Adrenal gland (tissue), 5 donors: ENCODE measurements at regions not wholly inside any gene's neighbourhood (a gene's known extent, or its start where the extent isn't known, plus 50 kb on each side); places are given as distances from the start of the nearest gene placed in this dataset.

Experiments
- POLR2A ChIP-seq, 2 donors: fragments of 450-650 bp; IDR thresholded peaks; one replicate each; pipeline ENCODE4 v1.6.1; 2017; ENCODE audit warnings: antibody characterized with exemption in 2 of 2, mild to moderate bottlenecking in 2 of 2, moderate library complexity in 1 of 2
- TF ChIP-seq, protein P1 (sequence below), 6 experiments: fragments of 450-650 bp in 4 of 6; fragments of 200-600 bp in 2 of 6; sonication (generic) in 1 of 6; IDR thresholded peaks; 1 replicate in 5 of 6; 2 replicates in 1 of 6; pipeline versions ENCODE4 v1.5.1 to v1.8.0; 2016 to 2021; ENCODE audit warnings: antibody characterized with exemption in 6 of 6, mild to moderate bottlenecking in 2 of 6, moderate library complexity in 1 of 6
- donor health status: DM: no; HTN: no; CAD: no.

- TF ChIP-seq, protein P1, sequence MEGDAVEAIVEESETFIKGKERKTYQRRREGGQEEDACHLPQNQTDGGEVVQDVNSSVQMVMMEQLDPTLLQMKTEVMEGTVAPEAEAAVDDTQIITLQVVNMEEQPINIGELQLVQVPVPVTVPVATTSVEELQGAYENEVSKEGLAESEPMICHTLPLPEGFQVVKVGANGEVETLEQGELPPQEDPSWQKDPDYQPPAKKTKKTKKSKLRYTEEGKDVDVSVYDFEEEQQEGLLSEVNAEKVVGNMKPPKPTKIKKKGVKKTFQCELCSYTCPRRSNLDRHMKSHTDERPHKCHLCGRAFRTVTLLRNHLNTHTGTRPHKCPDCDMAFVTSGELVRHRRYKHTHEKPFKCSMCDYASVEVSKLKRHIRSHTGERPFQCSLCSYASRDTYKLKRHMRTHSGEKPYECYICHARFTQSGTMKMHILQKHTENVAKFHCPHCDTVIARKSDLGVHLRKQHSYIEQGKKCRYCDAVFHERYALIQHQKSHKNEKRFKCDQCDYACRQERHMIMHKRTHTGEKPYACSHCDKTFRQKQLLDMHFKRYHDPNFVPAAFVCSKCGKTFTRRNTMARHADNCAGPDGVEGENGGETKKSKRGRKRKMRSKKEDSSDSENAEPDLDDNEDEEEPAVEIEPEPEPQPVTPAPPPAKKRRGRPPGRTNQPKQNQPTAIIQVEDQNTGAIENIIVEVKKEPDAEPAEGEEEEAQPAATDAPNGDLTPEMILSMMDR (IDR thresholded peaks at IDR 0.05): no peak
- TF ChIP-seq POLR2A (IDR thresholded peaks at IDR 0.05): no peak
These were observed 272.1 kb downstream of the HAPSTR1 start for GRCh38 chr16:9363520-9363919.
